ENCODE measurements at regions not wholly inside any gene's neighbourhood (a gene's known extent, or its start where the extent isn't known, plus 50 kb on each side); places are given as distances from the start of the nearest gene placed in this dataset.

DNA sequence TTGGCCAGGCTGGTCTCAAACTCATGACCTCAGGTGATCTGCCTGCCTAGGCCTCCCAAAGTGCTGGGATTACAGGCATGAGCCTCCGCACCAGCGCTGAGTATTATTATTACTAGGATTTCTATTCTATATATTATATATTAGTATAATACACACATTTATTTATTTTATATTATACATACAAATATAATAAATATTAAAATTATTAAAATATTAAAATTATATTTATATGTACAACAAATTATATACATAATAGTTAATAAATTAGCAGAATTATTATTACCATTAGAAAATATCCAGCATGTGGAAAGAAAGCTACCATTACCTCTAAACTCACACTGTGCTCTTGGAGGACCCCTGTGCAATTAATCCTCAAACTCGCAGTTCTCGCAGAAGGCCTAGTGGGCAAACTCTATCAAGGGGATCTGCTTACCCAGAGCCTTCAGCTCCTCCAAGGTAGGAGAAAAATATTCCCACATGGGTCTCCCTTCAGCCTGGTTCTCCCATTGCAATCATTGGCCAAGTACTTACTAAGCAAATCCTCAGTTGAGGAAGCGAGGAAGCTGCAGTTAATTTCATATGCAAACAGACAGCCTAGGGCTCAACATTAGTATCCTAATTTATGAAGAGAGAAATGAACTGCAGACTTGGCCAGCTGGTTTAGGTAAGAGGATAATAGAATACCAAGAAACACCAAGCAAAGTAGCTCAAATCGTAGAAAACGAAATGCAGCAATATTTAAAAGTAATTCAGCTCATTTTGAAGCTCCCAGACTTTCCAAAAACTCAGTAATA is 241.4 kb upstream of the IRX5 start:
- WGBS = 86% methylated on average over 7 of the region's 7 CpGs
- no peak overlapping the region for H3K4me3 ChIP-seq
- H3K4me1 ChIP-seq = no peaks in the 10 kb centered on the region
- intact Hi-C loops (cut with DNase I) = no loop called here
- peaks cover 0 to 15% (median 3%) of the 10 kb centered on the region in 4 donors for H3K27me3 ChIP-seq
- TF ChIP-seq, protein P1, sequence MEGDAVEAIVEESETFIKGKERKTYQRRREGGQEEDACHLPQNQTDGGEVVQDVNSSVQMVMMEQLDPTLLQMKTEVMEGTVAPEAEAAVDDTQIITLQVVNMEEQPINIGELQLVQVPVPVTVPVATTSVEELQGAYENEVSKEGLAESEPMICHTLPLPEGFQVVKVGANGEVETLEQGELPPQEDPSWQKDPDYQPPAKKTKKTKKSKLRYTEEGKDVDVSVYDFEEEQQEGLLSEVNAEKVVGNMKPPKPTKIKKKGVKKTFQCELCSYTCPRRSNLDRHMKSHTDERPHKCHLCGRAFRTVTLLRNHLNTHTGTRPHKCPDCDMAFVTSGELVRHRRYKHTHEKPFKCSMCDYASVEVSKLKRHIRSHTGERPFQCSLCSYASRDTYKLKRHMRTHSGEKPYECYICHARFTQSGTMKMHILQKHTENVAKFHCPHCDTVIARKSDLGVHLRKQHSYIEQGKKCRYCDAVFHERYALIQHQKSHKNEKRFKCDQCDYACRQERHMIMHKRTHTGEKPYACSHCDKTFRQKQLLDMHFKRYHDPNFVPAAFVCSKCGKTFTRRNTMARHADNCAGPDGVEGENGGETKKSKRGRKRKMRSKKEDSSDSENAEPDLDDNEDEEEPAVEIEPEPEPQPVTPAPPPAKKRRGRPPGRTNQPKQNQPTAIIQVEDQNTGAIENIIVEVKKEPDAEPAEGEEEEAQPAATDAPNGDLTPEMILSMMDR (IDR thresholded peaks at IDR 0.05) = no peak
- TF ChIP-seq POLR2AphosphoS5 (IDR thresholded peaks at IDR 0.05) (no peak), EP300 (IDR thresholded peaks at IDR 0.05) (no peak), POLR2A (IDR thresholded peaks at IDR 0.05; ENCODE audit: low read depth) (no peak)
- no peak overlapping the region for H3K27ac ChIP-seq (replicated peaks in 1 of 4)
- no peak for DNase-seq (ENCODE audit: extremely low spot score)
- H3K9me3 ChIP-seq = no peaks in the 10 kb centered on the region
- H3K36me3 ChIP-seq = no peaks in the 10 kb centered on the region

GRCh38 chr16:54688339-54688738 is 242.3 kb upstream of the IRX5 start:
- no peaks in the 10 kb centered on the region for H3K4me1 ChIP-seq
- no peaks in the 10 kb centered on the region for H3K9me3 ChIP-seq
- 96% methylated on average over 1 of the region's 1 CpG for WGBS
- no peak for TF ChIP-seq POLR2A (IDR thresholded peaks at IDR 0.05; ENCODE audit: low read depth)
- no peak for TF ChIP-seq EP300 (IDR thresholded peaks at IDR 0.05)
- TF ChIP-seq, protein P1 (IDR thresholded peaks at IDR 0.05) = no peak
- no peak for TF ChIP-seq POLR2AphosphoS5 (IDR thresholded peaks at IDR 0.05)
- no peak overlapping the region for H3K4me3 ChIP-seq
- no peaks in the 10 kb centered on the region for H3K36me3 ChIP-seq
- peaks cover 0 to 15% (median 3%) of the 10 kb centered on the region in 4 donors for H3K27me3 ChIP-seq
- intact Hi-C loops (cut with DNase I) = no loop called here
- H3K27ac ChIP-seq (replicated peaks in 1 of 4) = no peak overlapping the region
- DNase-seq (ENCODE audit: extremely low spot score) = no peak

GRCh38 chr16:54687043-54687899 is 243.4 kb upstream of the IRX5 start:
- WGBS = 70% methylated on average over 8 of the region's 8 CpGs
- no peak for DNase-seq (ENCODE audit: extremely low spot score)

GRCh38 chr16:54685682-54686081 is 245.0 kb upstream of the IRX5 start:
- Histone ChIP-seq H3K27ac (replicated peaks in 1 of 4) (no peak overlapping the region), H3K9me3 (no peaks in the 10 kb centered on the region), H3K4me3 (no peak overlapping the region), H3K36me3 (no peaks in the 10 kb centered on the region), H3K27me3 (peaks cover 0 to 5% (median 0%) of the 10 kb centered on the region in 4 donors), H3K4me1 (no peaks in the 10 kb centered on the region)
- TF ChIP-seq, protein P1 (IDR thresholded peaks at IDR 0.05) = no peak
- TF ChIP-seq POLR2A (IDR thresholded peaks at IDR 0.05; ENCODE audit: low read depth) (no peak), POLR2AphosphoS5 (IDR thresholded peaks at IDR 0.05) (no peak), EP300 (IDR thresholded peaks at IDR 0.05) (no peak)
- intact Hi-C loops (cut with DNase I) = no loop called here
- DNase-seq (ENCODE audit: extremely low spot score) = no peak

More at GRCh38 chr16:54687043-54687899, 243.4 kb upstream of the IRX5 start:
- intact Hi-C loops (cut with DNase I) = no loop called here
- H3K4me3 ChIP-seq = no peak overlapping the region
- H3K27ac ChIP-seq (replicated peaks in 1 of 4) = no peak overlapping the region
- TF ChIP-seq POLR2A (IDR thresholded peaks at IDR 0.05; ENCODE audit: low read depth) = no peak
- TF ChIP-seq EP300 (IDR thresholded peaks at IDR 0.05) = no peak
- TF ChIP-seq POLR2AphosphoS5 (IDR thresholded peaks at IDR 0.05) = no peak
- TF ChIP-seq, protein P1 (IDR thresholded peaks at IDR 0.05) = no peak
- peaks cover 0 to 5% (median 0%) of the 10 kb centered on the region in 4 donors for H3K27me3 ChIP-seq
- H3K4me1 ChIP-seq = no peaks in the 10 kb centered on the region
- no peaks in the 10 kb centered on the region for H3K9me3 ChIP-seq
- H3K36me3 ChIP-seq = no peaks in the 10 kb centered on the region
